ENCODE measurements at regions not wholly inside any gene's neighbourhood (a gene's known extent, or its start where the extent isn't known, plus 50 kb on each side); places are given as distances from the start of the nearest gene placed in this dataset.

DNA sequence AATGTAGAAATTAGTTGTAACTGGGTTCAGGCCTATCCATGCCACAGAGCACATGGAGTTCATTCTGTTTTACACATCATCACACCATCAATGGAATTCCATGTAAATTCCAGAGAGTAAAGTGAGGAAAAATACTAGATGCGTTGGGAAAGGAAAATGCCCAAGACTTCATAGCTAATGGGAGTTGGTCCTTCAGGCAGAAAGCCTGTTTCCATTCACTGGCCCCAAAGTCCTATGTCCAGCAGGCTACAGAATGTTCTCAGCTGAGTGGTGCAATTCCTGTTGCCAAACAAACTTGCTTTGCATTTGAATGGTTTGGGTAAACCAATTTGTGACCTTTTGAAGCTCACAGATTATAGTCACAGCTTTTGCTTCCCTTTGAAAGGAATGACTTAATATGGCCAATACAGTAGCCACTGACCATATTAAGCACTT, 164.6 kb upstream of the PFN2 start:
- TF ChIP-seq, protein P1, sequence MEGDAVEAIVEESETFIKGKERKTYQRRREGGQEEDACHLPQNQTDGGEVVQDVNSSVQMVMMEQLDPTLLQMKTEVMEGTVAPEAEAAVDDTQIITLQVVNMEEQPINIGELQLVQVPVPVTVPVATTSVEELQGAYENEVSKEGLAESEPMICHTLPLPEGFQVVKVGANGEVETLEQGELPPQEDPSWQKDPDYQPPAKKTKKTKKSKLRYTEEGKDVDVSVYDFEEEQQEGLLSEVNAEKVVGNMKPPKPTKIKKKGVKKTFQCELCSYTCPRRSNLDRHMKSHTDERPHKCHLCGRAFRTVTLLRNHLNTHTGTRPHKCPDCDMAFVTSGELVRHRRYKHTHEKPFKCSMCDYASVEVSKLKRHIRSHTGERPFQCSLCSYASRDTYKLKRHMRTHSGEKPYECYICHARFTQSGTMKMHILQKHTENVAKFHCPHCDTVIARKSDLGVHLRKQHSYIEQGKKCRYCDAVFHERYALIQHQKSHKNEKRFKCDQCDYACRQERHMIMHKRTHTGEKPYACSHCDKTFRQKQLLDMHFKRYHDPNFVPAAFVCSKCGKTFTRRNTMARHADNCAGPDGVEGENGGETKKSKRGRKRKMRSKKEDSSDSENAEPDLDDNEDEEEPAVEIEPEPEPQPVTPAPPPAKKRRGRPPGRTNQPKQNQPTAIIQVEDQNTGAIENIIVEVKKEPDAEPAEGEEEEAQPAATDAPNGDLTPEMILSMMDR (IDR thresholded peaks at IDR 0.05; ENCODE audit: insufficient read depth, low read length, poor library complexity, severe bottlenecking): no peak
- no peak for TF ChIP-seq EZH2phosphoT487 (conservative IDR thresholded peaks at IDR 0.05; ENCODE audit: low read length)
